ENCODE measurements at regions not wholly inside any gene's neighbourhood (a gene's known extent, or its start where the extent isn't known, plus 50 kb on each side); places are given as distances from the start of the nearest gene placed in this dataset.
A peak's percentile ranks its signal among the peaks of the same experiment; 100 is the strongest.

DNA sequence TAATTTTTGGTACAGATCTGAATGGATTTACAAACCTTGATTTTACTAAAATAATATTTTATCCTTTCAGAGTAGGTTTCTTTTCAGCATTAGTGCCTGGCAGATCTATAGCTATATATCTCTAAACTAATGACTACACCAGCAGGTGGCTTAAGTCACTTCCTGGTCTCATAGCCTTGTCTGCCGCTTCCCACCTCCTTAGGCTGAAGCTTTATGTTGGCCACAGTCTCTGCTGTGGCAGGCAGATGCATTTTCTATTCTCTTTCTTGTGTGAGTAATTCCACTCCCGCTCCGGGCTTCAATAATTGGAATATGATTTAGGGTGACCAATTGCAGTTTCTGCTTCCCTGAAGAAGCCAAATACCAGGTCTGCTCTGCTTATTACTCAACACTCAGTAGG lies 226.8 kb upstream of the HS3ST5 start:
- Histone ChIP-seq H3K4me3 (replicated peaks in 1 of 3; ENCODE audit: insufficient read depth in 1 of 3, low read depth in 2 of 3, low read length in 3 of 3) (no peak overlapping the region), H3K27me3 (ENCODE audit: control insufficient read depth in 1 of 2, insufficient read depth in 2 of 2, low read length in 2 of 2) (no peaks in the 10 kb centered on the region; a peak in 1 of 5 replicates), H3K79me2 (ENCODE audit: insufficient read depth, low read length) (no peaks in the 10 kb centered on the region), H4K20me1 (ENCODE audit: insufficient read depth, low read length) (no peaks in the 10 kb centered on the region), H3K27ac (ENCODE audit: extremely low read length, insufficient read depth, low read length) (no peak overlapping the region), H3K9me3 (ENCODE audit: low read length) (no peaks in the 10 kb centered on the region), H3K4me2 (ENCODE audit: low read depth, low read length) (no peak overlapping the region), H2AFZ (ENCODE audit: low read length) (no peak overlapping the region), H3K36me3 (replicated peaks in 1 of 2; ENCODE audit: control insufficient read depth in 1 of 2, insufficient read depth in 2 of 2, low read length in 2 of 2) (no peaks in the 10 kb centered on the region), H3K4me1 (ENCODE audit: insufficient read depth, low read length) (no peaks in the 10 kb centered on the region), H3K9ac (ENCODE audit: insufficient read depth, low read depth, low read length) (no peak overlapping the region)
- TF ChIP-seq MEF2D (CRISPR knock-in tag; IDR thresholded peaks at IDR 0.05) (no peak), BCL6 (CRISPR knock-in tag; IDR thresholded peaks at IDR 0.05) (no peak), HOXA3 (CRISPR knock-in tag; IDR thresholded peaks at IDR 0.05) (no peak), SIX1 (CRISPR knock-in tag; IDR thresholded peaks at IDR 0.05; ENCODE audit: borderline replicate concordance) (no peak)
- TF ChIP-seq, protein P1, sequence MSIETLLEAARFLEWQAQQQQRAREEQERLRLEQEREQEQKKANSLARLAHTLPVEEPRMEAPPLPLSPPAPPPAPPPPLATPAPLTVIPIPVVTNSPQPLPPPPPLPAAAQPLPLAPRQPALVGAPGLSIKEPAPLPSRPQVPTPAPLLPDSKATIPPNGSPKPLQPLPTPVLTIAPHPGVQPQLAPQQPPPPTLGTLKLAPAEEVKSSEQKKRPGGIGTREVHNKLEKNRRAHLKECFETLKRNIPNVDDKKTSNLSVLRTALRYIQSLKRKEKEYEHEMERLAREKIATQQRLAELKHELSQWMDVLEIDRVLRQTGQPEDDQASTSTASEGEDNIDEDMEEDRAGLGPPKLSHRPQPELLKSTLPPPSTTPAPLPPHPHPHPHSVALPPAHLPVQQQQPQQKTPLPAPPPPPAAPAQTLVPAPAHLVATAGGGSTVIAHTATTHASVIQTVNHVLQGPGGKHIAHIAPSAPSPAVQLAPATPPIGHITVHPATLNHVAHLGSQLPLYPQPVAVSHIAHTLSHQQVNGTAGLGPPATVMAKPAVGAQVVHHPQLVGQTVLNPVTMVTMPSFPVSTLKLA (IDR thresholded peaks at IDR 0.05) = no peak
- in situ Hi-C loops (cut with HindIII; ENCODE audit: extremely low pct_ligation_motif_present, low pct_unique_long_range_greater_than_20kb) = no loop called here
- no peak for FAIRE-seq
- peak; percentile 56; the same call in 2 of the 3 replicates for ATAC-seq
- no TSS peak for BruUV-seq (replicated peaks)
- CTCF ChIA-PET (ENCODE audit: low intra/inter-chr PET ratio, low total read pairs) = no interaction called here
- POLR2A ChIA-PET = no interaction called here
- intact Hi-C loops (cut with micrococcal nuclease; ENCODE audit: unreplicated experiment) = no loop called here
- DNase-seq (ENCODE audit: low spot score) = no peak
- WGBS (ENCODE audit: low lambda C conversion rate) = 13% methylated on average over 3 of the region's 3 CpGs

DNA sequence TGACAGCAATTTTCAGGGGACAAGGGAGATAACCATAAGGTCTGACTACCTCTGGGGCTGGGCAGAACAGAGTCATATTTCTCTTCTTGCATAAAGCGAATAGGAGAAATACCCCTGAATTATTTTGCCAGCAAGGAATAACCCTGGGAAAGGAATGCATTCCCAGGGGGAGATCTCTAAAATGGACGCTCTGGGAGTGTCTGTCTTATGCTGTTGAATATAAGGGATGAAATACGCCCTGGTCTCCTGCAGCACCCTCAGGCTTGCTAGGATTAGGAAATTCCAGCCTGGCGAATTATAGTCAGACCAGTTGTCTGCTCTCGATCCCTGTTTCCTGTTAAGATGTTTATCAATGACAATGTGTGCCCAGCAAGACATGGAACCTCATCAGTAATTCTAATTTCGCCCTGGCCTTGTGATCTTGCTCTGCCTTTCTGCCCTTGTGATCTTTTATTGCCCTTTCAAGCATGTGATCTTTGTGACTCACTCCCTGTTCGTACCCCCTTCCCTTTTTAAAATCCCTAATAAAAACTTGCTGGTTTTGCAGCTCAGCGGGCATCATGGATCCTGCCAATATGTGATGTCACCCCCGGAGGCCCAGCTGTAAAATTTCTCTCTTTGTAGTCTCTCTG lies 221.6 kb upstream of the HS3ST5 start:
- ChIA-PET POLR2A (no interaction called here), CTCF (ENCODE audit: low intra/inter-chr PET ratio, low total read pairs) (no interaction called here)
- H3K4me1 ChIP-seq (ENCODE audit: insufficient read depth, low read length) = no peaks in the 10 kb centered on the region
- H3K27me3 ChIP-seq (ENCODE audit: control insufficient read depth in 1 of 2, insufficient read depth in 2 of 2, low read length in 2 of 2) = no peaks in the 10 kb centered on the region
- no TSS peak for BruUV-seq (replicated peaks)
- no peak for TF ChIP-seq CBX2 (IDR thresholded peaks at IDR 0.05; ENCODE audit: low read depth, low read length)
- no peak for TF ChIP-seq CBX2 (CRISPR knock-in tag; IDR thresholded peaks at IDR 0.05; ENCODE audit: low read depth)
- no peak for TF ChIP-seq MTA1 (CRISPR knock-in tag; IDR thresholded peaks at IDR 0.05; ENCODE audit: borderline replicate concordance)
- TF ChIP-seq, protein P2, sequence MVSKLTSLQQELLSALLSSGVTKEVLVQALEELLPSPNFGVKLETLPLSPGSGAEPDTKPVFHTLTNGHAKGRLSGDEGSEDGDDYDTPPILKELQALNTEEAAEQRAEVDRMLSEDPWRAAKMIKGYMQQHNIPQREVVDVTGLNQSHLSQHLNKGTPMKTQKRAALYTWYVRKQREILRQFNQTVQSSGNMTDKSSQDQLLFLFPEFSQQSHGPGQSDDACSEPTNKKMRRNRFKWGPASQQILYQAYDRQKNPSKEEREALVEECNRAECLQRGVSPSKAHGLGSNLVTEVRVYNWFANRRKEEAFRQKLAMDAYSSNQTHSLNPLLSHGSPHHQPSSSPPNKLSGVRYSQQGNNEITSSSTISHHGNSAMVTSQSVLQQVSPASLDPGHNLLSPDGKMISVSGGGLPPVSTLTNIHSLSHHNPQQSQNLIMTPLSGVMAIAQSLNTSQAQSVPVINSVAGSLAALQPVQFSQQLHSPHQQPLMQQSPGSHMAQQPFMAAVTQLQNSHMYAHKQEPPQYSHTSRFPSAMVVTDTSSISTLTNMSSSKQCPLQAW (CRISPR knock-in tag; IDR thresholded peaks at IDR 0.05) = no peak
- no peak overlapping the region for H3K9ac ChIP-seq (ENCODE audit: insufficient read depth, low read depth, low read length)
- FAIRE-seq = no peak
- H3K79me2 ChIP-seq (ENCODE audit: insufficient read depth, low read length) = no peaks in the 10 kb centered on the region
- no peak for DNase-seq (ENCODE audit: low spot score)
- H2AFZ ChIP-seq (ENCODE audit: low read length) = no peak overlapping the region
- no peaks in the 10 kb centered on the region for H3K36me3 ChIP-seq (replicated peaks in 1 of 2; ENCODE audit: control insufficient read depth in 1 of 2, insufficient read depth in 2 of 2, low read length in 2 of 2)
- H3K4me2 ChIP-seq (ENCODE audit: low read depth, low read length) = no peak overlapping the region
- H4K20me1 ChIP-seq (ENCODE audit: insufficient read depth, low read length) = no peaks in the 10 kb centered on the region
- no peaks in the 10 kb centered on the region for H3K9me3 ChIP-seq (ENCODE audit: low read length)
- no peak overlapping the region for H3K4me3 ChIP-seq (replicated peaks in 1 of 3; ENCODE audit: insufficient read depth in 1 of 3, low read depth in 2 of 3, low read length in 3 of 3)
- no peak overlapping the region for H3K27ac ChIP-seq (ENCODE audit: extremely low read length, insufficient read depth, low read length)
- intact Hi-C loops (cut with micrococcal nuclease; ENCODE audit: unreplicated experiment) = no loop called here
- no peak for ATAC-seq
- WGBS (ENCODE audit: low lambda C conversion rate) = 10% methylated on average over 9 of the region's 9 CpGs
- in situ Hi-C loops (cut with HindIII; ENCODE audit: extremely low pct_ligation_motif_present, low pct_unique_long_range_greater_than_20kb) = no loop called here

All from HepG2 (cell line).